SIG-M5 (cell line): ENCODE measurements at regions not wholly inside any gene's neighbourhood (a gene's known extent, or its start where the extent isn't known, plus 50 kb on each side); places are given as distances from the start of the nearest gene placed in this dataset.

Experiments
- DNase-seq: peaks from one replicate; lab custom pipeline; 2025; lab: John Stamatoyannopoulos, UW

- no peak for DNase-seq
Observed at GRCh38 chr7:47663851-47664250, 81.9 kb upstream of the TNS3 start.

- no peak for DNase-seq
Observed at GRCh38 chr7:47663213-47663612, 81.3 kb upstream of the TNS3 start.

- DNase-seq = no peak
Observed at GRCh38 chr7:47661051-47661714, 79.3 kb upstream of the TNS3 start.

- DNase-seq = no peak
Observed at GRCh38 chr7:47659664-47660462, 78.0 kb upstream of the TNS3 start.

DNA sequence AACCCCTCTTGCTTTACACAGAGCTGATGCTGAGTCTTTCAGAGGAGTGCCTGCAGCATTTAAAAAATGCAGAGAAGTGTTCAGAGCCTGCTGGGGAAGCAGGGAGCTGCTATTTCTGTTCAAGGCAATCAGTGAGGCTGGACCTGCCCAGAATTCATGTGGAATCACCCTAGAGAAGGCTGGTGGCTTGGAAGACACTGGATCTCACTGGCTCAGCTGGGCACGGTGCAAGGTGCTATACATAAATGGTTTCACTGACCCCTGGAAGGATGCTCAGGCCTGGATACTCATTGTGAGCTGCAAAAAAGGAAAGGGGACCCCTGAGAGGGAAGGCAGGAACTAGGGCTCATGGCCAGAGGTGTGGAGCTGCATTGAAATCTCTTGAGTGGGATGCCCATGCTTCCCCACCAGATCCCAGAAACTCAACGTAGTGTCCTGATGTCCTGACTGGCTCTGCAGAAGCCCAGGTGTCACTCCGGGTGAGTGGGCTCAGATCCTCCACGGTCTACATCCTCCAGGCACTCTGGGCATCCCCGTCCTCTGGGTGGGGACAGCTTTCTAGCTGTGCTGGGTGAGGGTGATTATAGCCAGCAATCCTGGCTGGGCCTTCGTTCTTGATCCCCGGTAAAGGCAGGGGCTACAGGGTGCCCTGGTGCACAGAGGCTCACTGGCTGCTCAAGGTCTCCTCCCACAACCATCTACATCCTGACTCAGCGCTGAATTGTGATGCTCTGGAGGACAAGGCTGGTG lies 77.2 kb upstream of the TNS3 start:
- no peak for DNase-seq

GRCh38 chr7:47657126-47657525 lies 75.2 kb upstream of the TNS3 start:
- no peak for DNase-seq

- no peak for DNase-seq
Observed at GRCh38 chr7:47654672-47655298, 72.9 kb upstream of the TNS3 start.

DNA sequence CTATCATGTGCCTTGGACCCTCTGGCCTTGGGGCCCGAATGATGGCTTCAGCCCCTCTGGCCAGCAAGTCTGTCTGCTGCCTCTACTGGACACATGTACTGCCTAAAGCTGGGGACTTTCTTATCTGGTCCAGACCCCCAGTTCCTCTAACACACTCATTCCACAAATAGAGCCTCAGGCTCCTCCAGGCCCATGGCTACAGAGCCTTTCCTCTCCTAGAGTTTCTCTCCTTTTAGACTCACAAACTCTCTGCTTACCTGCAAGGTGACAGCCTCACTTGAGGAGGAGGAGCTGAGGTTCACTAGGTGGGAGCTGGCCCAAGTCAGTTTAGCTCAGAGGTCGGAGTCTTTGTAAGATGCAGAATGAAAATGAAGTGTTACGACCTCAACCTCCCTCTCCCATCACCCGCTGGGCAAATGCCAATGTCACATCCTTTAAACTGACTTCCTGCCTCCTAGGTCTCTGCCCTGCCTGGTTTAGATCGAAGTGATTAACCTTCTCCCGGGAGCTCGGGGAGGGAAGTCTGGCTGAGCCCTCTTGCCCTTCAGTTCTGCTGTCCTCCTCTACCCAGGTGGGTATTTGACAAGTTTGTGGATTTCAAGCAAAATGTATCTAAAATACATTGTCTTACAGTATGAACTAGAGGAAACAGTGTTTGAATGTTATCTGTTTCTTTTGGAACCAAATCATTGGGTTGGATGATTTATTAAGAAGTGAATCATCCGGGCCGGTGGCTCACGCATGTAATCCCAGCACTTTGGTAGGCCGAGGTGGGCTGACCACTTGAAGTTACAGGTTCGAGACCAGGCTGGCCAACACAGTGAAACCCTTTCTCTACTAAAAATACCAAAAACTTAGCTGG lies 71.9 kb upstream of the TNS3 start:
- DNase-seq = no peak

- no peak for DNase-seq
Observed at GRCh38 chr7:47652591-47652990, 70.7 kb upstream of the TNS3 start.

GRCh38 chr7:47651355-47652317 lies 69.7 kb upstream of the TNS3 start:
- DNase-seq = no peak

GRCh38 chr7:47649919-47650318 lies 68.0 kb upstream of the TNS3 start:
- no peak for DNase-seq

DNA sequence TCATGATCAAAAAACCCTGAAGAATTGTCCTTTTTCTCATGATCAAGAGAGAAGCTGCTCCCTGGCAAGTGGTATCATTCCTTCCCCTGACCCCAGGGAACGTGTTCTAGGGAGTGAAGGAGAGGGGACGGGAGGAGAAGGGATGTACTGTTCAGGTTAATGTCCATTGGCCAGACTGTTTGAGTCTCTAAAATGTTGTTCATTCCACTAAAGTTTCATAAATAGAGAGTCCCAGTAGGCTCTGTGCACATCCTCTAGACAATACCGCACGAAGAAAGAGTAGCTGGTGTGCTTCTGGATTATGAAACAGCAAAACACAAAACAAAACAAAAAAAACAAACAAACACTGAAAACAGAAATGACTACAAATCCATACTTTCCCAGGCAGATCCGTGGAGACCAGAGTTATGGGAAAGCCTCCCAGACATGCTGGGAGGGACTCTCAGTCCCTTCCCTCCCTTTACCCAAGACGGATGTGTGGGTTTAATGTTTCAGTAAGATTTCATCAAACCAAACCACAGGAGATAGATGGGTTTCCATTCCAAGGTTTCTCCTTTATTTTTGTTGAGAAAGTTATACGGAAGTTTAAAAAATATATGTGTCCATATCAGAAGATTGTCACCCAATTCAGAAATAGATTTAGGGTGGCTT lies 66.5 kb upstream of the TNS3 start:
- no peak for DNase-seq

DNA sequence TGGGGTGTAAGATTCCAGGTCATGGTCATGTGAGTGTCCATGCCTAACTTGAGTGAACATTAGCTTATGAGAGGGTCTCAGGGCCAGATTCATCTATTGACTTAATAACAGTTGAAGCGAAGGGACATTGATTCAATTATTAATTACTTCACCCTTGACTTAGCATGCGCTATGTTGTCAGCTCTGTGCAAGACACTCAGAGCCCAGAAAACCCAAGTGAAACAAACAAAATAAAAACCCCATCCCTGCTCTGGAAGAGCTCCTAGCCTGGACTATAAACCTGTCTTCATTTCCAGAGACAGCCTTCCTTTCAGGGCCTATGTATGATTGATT lies 66.0 kb upstream of the TNS3 start:
- no peak for DNase-seq

GRCh38 chr7:47647181-47647917 lies 65.4 kb upstream of the TNS3 start:
- no peak for DNase-seq

DNA sequence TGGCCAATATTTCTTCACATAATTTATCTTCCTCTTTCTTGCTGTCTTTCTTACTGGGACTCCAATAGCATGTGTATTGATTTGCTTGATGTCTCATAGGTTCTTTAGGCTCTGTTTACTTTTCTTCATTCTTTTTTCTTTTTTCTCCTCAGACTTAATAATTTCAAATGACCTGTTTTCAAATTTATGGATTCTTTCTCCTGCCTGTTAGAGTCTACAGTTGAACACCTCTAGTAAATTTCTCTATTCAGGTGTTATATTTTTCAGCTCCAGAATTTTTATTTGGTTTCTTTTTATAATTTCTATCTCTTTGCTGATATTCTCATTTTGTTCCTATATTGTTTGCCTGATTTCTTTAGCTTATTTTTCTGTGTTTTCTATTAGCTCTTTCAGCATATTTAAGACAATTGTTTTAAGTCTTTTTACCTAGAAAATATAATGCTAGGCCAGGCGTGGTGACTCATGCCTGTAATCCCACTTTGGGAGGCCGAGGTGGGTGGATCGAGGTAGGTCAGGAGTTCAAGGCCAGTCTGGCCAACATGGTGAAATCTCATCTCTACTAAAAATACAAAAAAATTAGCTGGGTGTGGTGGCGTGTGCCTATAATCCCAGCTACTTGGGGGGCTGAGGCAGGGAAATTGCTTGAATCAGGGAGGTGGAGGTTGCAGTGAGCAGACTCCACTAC lies 61.9 kb upstream of the TNS3 start:
- no peak for DNase-seq

DNA sequence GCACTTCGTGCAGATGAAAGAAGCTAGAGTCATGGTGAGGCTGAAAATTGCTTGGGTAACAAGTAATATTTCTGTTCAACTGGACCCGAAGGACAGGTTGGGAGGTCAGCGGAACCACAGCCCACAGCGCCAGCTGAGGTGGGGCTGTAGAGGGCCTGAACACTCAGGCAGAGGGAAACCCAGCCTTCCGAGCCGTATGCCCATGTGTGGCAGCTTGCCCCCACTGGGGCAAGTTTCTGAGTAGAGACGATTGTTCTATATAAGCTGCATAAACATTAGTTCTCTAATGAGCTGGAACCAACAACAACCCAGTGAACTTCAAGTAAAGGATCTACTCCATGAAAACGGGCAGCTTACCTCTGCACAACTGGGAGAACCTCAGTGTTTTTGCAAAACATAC lies 58.4 kb upstream of the TNS3 start:
- no peak for DNase-seq

GRCh38 chr7:47639495-47640110 lies 57.7 kb upstream of the TNS3 start:
- no peak for DNase-seq

GRCh38 chr7:47638679-47639315 lies 56.9 kb upstream of the TNS3 start:
- DNase-seq = no peak
